HCT116 (cell line): ENCODE measurements at regions not wholly inside any gene's neighbourhood (a gene's known extent, or its start where the extent isn't known, plus 50 kb on each side); places are given as distances from the start of the nearest gene placed in this dataset.

Experiments
- CEBPB ChIP-seq: IDR thresholded peaks from 2 replicates; pipeline ENCODE4 v1.6.1; 2012; ENCODE audit warnings: low read depth
- EZH2phosphoT487 ChIP-seq: fragments of 200-600 bp; IDR thresholded peaks from 2 replicates; pipeline ENCODE4 v1.6.1; 2018; ENCODE audit warnings: antibody characterized with exemption, borderline replicate concordance
- RAD21 ChIP-seq: IDR thresholded peaks from 2 replicates; pipeline ENCODE4 v1.6.1; 2012; ENCODE audit warnings: low read depth, mild to moderate bottlenecking
- SP1 ChIP-seq: IDR thresholded peaks from 2 replicates; pipeline ENCODE4 v1.6.1; 2012; ENCODE audit warnings: low read depth
- TF ChIP-seq, protein P1 (sequence below), 3 experiments: fragments of 200-600 bp in 1 of 3; sonication (generic) in 1 of 3; IDR thresholded peaks in 2 of 3; conservative IDR thresholded peaks in 1 of 3; 2 replicates each; pipeline ENCODE4 v1.5.1; 2012 to 2017; ENCODE audit warnings: low read depth in 2 of 3, low read length in 2 of 3, antibody characterized with exemption in 1 of 3, borderline replicate concordance in 1 of 3, control low read depth in 1 of 3, mild to moderate bottlenecking in 1 of 3, mixed read lengths in 1 of 3, mixed run types in 1 of 3, moderate library complexity in 1 of 3; ENCODE audit not compliant: insufficient read depth in 1 of 3

DNA sequence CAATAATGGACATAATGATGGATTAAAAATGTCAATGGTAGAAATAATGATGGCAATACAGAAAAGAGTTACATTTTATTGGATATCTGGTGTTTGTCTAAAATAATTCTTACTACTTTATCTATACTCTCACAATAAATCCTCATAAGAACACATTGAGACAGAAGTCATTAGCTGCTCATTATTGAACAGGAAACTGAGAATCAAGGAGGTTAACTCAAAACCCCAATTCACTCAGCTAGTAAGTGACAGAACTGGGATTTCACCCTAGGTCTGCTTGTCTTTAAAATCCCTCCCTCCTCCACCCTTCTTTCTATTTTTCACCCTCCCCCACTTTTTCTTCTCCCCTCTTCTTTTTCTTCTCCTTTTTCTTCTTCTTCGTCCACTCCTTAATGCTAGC lies 285.8 kb upstream of the TNC start:
- TF ChIP-seq EZH2phosphoT487: no peak
- no peak for TF ChIP-seq RAD21
- TF ChIP-seq CEBPB: no peak
- TF ChIP-seq, protein P1, sequence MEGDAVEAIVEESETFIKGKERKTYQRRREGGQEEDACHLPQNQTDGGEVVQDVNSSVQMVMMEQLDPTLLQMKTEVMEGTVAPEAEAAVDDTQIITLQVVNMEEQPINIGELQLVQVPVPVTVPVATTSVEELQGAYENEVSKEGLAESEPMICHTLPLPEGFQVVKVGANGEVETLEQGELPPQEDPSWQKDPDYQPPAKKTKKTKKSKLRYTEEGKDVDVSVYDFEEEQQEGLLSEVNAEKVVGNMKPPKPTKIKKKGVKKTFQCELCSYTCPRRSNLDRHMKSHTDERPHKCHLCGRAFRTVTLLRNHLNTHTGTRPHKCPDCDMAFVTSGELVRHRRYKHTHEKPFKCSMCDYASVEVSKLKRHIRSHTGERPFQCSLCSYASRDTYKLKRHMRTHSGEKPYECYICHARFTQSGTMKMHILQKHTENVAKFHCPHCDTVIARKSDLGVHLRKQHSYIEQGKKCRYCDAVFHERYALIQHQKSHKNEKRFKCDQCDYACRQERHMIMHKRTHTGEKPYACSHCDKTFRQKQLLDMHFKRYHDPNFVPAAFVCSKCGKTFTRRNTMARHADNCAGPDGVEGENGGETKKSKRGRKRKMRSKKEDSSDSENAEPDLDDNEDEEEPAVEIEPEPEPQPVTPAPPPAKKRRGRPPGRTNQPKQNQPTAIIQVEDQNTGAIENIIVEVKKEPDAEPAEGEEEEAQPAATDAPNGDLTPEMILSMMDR (IDR thresholded peaks at IDR 0.05 in 2 of 3, conservative IDR thresholded peaks at IDR 0.05 in 1 of 3; ENCODE audit: borderline replicate concordance in 1 of 3, insufficient read depth in 1 of 3, low read depth in 2 of 3, low read length in 2 of 3): no peak
- no peak for TF ChIP-seq SP1
